Kidney tubule cell (primary cell): ENCODE measurements at regions not wholly inside any gene's neighbourhood (a gene's known extent, or its start where the extent isn't known, plus 50 kb on each side); places are given as distances from the start of the nearest gene placed in this dataset.

Source experiments
- DNase-seq: peaks from one replicate; pipeline ENCODE4 v3.0.0-alpha.2; 2018; ENCODE audit warnings: low spot score

DNA sequence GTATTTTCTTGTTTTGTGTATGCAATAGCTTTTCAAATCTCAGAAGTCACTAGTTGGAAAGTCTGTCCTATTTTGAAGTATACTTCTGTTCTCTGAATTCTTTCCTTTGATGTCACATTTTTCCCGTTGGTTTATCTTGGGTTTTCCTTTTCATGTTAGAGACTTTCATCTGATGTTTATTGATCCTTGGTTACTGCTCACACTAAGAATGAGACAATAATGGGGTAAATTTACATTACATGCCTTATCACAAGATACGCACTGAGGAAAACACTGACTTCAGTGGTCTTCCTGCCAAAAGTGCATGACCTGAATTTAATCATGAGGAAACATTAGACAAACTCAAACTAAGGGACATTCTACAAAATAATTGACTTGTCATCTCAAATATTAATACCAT lies 63.5 kb upstream of the C1GALT1 start:
- no peak for DNase-seq

DNA sequence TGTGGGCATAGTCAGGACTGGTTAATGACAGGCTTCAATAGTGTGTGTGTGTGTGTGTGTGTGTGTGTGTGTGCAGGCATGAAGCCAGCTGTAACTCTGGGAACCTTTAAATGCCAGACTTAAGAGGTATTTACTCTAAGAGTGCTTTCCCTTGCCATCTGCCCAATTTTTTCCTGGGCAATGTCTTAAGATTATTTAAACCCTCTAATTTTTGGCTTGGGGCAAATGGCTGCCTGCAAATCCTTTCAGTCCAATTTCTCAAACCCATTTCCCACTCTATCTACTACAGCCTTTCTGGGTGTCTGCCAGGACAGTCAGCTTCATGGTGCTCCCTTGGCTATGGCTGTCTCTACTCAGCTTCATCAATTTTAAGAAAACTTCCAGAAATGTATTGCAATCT lies 62.6 kb upstream of the C1GALT1 start:
- no peak for DNase-seq

DNA sequence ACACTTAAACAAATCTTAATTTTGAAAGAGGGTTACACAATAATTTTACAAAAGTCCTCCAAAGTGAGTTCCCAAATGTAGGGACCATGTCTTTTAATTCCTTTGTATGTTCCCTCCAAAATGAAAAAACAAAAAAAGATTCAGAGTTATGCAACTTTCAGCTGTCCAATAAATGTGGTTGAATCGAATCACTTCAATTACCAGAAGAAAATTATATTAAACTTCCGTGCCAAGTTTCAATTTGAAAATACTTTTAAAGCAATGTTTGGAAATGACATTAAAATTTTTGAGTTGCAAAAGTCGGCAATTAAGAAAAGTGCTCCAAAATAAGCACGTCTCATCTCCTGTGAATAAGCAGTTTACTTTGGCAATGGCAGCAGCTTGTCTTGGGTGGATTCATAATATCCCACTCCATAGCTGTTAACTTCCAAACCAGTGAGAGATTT lies 60.3 kb upstream of the C1GALT1 start:
- no peak for DNase-seq

DNA sequence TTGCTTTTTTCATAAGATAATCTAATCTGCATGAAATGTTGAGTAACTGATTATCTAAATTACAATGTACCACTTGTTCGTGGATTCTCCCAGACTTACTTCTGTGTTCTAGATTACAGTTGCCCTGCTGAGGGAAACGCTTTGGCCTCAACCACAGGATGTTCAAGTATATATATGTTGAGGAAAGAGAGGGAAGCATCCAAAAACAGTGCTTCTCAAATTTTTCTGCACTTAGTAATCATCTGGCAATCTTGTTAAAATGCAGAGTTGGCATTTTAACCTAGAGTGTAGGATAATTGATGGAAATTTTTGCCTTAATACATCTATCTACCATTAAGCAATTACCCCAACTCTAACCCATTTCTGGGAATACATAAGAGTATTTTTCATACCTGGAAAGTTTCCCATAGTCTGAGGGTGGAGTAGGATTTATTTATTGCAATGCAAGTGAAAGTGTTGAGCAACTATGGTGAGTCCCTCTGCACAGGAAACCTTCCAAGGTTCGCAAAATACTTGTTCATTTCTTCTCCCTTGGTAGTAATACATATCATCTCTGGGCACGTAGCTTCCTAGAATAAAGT lies 59.6 kb upstream of the C1GALT1 start:
- no peak for DNase-seq

GRCh38 chr7:7125963-7126362 lies 56.4 kb upstream of the C1GALT1 start:
- no peak for DNase-seq

DNA sequence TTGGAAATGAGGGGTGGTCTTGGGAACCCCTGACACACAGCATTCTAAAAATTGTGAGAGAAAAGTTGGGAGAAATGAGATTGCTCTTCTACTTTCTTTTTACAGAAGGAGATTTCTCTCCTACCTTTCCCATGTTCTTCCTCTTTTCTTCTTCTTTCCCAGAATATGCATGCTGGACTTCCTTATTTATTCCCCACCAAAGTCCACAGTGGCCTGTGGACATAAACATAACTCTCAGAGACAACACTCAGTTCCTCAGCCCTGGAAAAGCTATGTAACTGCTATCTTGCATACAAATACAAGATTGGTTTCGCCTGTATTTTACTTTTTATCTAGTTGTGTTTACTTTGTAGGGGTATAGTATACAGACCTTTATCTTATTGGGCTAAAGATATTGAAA lies 54.6 kb upstream of the C1GALT1 start:
- no peak for DNase-seq

DNA sequence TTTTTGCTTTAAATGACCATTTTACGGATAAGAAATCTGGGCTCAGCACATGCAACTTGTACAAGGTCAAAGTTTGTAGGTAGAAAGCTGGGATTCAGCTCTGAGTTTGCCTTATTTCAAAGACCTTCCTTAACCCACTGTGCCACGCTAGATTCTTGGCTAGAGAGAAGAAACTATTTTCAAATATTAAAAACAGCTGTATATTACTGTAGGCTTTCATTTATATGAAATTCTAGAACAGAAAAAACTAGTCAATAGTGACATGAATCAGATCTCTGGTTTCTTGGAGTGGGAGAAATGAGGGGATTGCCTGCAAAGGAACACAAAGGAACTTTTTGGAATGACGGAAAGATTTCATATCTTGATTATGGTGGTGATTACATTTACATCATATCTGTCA lies 53.0 kb upstream of the C1GALT1 start:
- no peak for DNase-seq

DNA sequence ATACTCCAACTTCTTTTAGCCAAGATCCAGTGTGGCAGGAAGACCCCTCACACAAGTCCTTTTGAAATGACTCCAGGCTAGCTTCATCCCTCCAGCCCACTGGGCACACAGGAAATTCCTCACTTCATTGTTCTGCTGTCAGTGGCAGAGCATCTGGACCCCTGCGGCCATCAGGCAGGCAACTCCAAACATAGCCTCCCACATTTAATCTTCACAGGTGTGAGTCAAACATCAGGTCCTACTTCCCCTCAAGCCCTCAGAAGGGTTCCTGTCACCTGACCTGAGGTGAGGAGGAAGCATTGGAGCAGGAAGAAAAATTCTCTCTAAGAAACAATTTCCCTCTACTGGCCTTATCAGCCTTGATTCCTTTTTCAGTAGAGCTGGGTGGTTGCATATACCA lies 51.1 kb upstream of the C1GALT1 start:
- DNase-seq: peak; percentile 20
